ENCODE measurements at regions not wholly inside any gene's neighbourhood (a gene's known extent, or its start where the extent isn't known, plus 50 kb on each side); places are given as distances from the start of the nearest gene placed in this dataset.

DNA sequence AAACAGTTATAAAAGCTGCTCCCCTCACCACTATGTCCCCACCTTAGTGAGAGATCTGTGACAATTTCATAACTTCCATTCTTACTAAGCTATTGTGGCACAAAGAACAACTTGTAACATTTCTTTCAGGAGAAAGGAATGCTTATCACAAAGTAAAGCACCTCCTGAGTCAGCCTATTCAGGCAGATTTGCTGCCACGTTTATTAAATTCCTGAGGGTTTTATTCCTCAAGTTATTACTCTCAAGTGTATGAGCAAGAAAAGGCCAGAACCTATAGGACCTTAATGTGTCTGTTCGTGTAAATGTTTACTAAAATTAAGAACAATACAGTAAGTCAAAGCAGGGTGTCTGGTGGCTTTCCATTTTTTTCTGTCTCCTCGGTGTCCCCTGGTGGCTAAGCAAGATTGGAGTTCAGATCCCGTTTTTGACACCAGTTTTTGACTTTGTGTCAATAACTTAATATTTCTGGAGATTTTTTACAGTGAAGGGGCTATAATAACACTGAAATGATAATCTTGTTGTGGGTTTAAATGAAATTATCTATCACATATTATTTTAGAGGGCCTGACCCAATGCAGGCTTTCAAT lies 1539.6 kb downstream of the BRINP3 start:
- TF ChIP-seq, protein P1, sequence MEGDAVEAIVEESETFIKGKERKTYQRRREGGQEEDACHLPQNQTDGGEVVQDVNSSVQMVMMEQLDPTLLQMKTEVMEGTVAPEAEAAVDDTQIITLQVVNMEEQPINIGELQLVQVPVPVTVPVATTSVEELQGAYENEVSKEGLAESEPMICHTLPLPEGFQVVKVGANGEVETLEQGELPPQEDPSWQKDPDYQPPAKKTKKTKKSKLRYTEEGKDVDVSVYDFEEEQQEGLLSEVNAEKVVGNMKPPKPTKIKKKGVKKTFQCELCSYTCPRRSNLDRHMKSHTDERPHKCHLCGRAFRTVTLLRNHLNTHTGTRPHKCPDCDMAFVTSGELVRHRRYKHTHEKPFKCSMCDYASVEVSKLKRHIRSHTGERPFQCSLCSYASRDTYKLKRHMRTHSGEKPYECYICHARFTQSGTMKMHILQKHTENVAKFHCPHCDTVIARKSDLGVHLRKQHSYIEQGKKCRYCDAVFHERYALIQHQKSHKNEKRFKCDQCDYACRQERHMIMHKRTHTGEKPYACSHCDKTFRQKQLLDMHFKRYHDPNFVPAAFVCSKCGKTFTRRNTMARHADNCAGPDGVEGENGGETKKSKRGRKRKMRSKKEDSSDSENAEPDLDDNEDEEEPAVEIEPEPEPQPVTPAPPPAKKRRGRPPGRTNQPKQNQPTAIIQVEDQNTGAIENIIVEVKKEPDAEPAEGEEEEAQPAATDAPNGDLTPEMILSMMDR (conservative IDR thresholded peaks at IDR 0.05), result no peak
- TF ChIP-seq EZH2 (IDR thresholded peaks at IDR 0.05; ENCODE audit: low read depth), result no peak

Measured in PC-9 (cell line).